ENCODE measurements at regions not wholly inside any gene's neighbourhood (a gene's known extent, or its start where the extent isn't known, plus 50 kb on each side); places are given as distances from the start of the nearest gene placed in this dataset.
"Not testable (repeated sequence)": the region's sequence is repeated elsewhere in the genome, so short reads cannot be mapped to it uniquely, and the experiment has no call there.

DNA sequence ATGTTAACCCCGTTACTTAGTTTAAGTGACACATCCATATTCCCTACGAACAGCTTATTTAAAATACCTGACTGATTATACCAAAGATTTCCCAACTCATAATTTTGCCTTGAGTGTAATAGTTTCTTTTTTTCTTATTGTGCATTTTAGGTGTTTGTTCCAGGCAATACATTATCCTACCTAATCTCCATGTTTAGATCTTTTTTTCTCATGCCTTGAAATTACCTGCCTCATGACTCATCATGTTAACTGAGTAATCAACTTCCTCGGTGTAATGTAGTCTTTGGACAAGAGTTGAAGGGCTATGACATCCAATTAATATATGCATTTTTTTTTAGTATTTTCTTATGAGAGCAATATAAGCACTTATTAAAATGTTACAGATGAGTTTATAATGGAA lies 228.7 kb upstream of the ANKRD50 start:
- Histone ChIP-seq H3K27ac (no peak overlapping the region), H3K4me3 (no peak overlapping the region), H3K4me1 (replicated peaks in 1 of 2) (no peaks in the 10 kb centered on the region)
- in situ Hi-C loops (cut with MboI; ENCODE audit: low pct_unique_long_range_greater_than_20kb in 2 of 9, low sequenced_read_pairs in 9 of 9, unreplicated experiment in 9 of 9), result no loop called here
- 4 to 100% (median 78%) methylated on average over 2 to 3 of the region's 3 CpGs for WGBS, 10 experiments
- ATAC-seq (replicated peaks in 6 of 8), result no peak

DNA sequence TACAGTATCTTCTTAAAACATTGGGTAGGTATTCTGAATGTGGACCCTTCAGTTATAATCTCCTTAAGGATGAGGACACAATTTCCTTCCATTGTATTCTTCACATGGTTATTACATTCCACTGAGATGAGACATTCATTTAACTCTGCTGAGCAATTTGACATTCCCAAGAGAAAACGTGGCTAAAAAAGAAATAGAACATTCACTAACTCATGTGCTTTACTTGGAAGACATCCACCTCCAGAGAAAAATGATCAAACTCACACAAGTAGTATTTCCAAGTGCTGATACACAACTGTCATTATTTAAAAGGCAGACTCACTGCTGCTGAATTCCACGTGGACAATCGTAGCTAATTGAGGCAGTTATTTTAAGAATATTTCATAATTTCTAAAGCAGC lies 227.9 kb upstream of the ANKRD50 start:
- Histone ChIP-seq H3K27ac (no peak overlapping the region), H3K4me1 (replicated peaks in 1 of 2) (peaks cover 0 to 2% of the 10 kb centered on the region in 2 donors), H3K4me3 (no peak overlapping the region)
- WGBS, 10 experiments, result 6 to 89% (median 62%) methylated on average over 1 to 3 of the region's 3 CpGs
- in situ Hi-C loops (cut with MboI; ENCODE audit: low pct_unique_long_range_greater_than_20kb in 2 of 9, low sequenced_read_pairs in 9 of 9, unreplicated experiment in 9 of 9), result no loop called here
- peak in 2 of 8 experiments; percentile 70 to 74 for ATAC-seq (replicated peaks in 6 of 8)

DNA sequence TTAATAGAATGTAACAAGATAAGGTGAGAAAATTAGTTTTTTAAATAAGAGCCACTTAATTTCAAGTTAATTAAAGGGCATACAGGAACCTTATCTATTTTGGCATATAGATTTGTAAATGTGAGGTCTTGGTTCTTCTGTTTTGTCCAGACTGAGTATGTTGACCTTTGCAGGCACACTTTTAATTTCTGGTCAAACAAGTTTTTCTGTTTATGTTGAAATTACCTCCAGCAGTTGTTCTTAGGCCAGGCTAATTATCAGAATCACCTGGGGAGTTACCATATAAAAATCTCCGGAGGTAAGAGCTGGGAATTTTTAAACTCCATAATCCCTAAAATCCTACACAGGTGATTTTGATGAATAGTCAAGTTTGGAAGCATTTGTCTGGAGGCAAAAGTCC lies 227.4 kb upstream of the ANKRD50 start:
- no peak for ATAC-seq (replicated peaks in 6 of 8)
- 71 to 100% (median 100%) methylated on average over 1 of the region's 1 CpG; no CpG with 5 or more reads in 1 of the 10 experiments for WGBS, 10 experiments
- in situ Hi-C loops (cut with MboI; ENCODE audit: low pct_unique_long_range_greater_than_20kb in 2 of 9, low sequenced_read_pairs in 9 of 9, unreplicated experiment in 9 of 9), result no loop called here
- Histone ChIP-seq H3K27ac (no peak overlapping the region), H3K4me3 (no peak overlapping the region), H3K4me1 (replicated peaks in 1 of 2) (peaks cover 0 to 7% of the 10 kb centered on the region in 2 donors)

DNA sequence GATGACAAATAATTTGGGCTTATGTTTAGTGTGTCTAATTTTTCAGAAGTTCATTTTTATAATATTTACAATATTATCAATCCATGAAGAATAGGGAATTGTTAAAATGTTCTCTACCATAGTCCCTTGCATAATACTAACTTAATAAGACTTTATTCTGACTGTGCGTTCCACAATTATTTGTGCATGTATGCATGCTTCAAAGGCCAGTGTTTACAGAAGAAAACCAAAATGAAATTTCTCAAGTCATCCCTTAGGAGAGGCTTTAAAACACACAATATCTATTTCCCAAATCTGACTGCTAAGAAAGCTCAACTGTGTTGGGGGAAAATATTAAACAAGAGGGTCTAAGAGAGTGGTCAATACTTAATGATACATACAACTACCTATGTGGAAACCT lies 226.3 kb upstream of the ANKRD50 start:
- H3K4me1 ChIP-seq (replicated peaks in 1 of 2), result peaks cover 0 to 11% of the 10 kb centered on the region in 2 donors
- in situ Hi-C loops (cut with MboI; ENCODE audit: low pct_unique_long_range_greater_than_20kb in 2 of 9, low sequenced_read_pairs in 9 of 9, unreplicated experiment in 9 of 9), result no loop called here
- no peak overlapping the region for H3K4me3 ChIP-seq
- H3K27ac ChIP-seq, result no peak overlapping the region
- 43 to 100% (median 94%) methylated on average over 1 of the region's 1 CpG; no CpG with 5 or more reads in 4 of the 10 experiments for WGBS, 10 experiments
- ATAC-seq (replicated peaks in 6 of 8), result no peak

DNA sequence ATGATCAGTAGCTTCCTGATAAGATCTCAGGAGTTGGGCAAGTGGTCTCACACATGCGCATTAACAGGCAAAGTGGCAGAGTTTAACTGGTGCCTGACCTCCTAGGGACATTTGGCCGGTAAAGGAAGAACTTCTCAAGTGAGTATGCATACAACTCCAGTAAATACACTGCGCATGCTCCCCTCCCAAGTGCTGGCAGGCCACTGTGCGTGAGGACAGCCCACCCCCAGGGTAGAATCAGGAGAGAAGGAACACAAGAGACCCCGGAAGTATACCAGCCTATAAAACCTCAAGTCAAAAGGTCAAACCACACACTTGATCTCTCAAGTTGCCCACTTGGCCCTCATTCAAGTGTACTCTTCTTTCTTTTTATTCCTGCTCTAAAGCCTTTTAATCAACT lies 225.5 kb upstream of the ANKRD50 start:
- H3K4me1 ChIP-seq (replicated peaks in 1 of 2), result peaks cover 0 to 11% of the 10 kb centered on the region in 2 donors
- in situ Hi-C loops (cut with MboI; ENCODE audit: low pct_unique_long_range_greater_than_20kb in 2 of 9, low sequenced_read_pairs in 9 of 9, unreplicated experiment in 9 of 9), result no loop called here
- 50 to 100% (median 80%) methylated on average over 1 to 3 of the region's 5 CpGs; no CpG with 5 or more reads in 3 of the 10 experiments for WGBS, 10 experiments
- no peak overlapping the region for H3K4me3 ChIP-seq
- no peak overlapping the region for H3K27ac ChIP-seq
- no peak for ATAC-seq (replicated peaks in 6 of 8)

DNA sequence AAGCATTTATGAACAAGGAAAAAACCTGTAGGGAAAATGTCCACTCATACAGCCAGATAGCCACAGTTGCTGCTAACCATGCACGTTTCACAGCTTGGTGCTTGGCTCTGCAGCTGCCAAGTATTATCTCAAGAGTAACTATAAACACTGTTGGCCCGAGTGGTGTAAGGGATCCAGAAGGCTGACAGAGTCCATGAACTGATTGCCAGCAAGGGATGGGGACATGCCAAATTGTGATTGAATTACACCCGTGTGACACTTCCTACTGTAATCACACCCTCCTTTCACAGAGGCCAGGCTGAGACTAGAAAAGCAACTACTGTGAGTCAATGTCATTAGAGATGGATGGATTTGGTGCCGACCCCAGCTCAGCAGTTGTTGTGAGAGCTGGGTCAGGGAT lies 223.9 kb upstream of the ANKRD50 start:
- Histone ChIP-seq H3K4me1 (replicated peaks in 1 of 2) (peaks cover 0 to 11% of the 10 kb centered on the region in 2 donors), H3K4me3 (no peak overlapping the region), H3K27ac (no peak overlapping the region)
- WGBS, 10 experiments, result 0 to 100% (median 42%) methylated on average over 1 to 4 of the region's 4 CpGs; no CpG with 5 or more reads in 1 of the 10 experiments
- peak in 5 of 8 experiments; percentile 15 to 81 (median 42) for ATAC-seq (replicated peaks in 6 of 8)
- in situ Hi-C loops (cut with MboI; ENCODE audit: low pct_unique_long_range_greater_than_20kb in 2 of 9, low sequenced_read_pairs in 9 of 9, unreplicated experiment in 9 of 9), result no loop called here

DNA sequence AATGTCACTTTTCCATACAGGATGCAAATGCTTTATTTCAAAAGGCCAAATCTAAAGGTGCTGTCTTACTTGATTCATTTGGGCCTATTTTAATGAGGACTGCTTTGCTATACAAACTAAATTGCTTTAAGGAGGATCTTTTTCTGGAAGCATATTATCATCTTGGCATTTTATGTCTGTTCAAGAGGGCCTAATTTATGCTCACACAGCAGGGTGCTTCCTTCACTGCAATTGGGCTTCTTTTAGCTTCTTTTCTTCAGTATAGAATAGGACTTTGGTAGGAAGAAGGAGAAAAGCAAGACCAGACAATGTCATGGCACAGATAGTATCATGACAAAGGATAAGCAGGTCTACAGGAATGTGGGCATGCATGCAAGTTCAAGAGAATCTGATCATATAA lies 222.4 kb upstream of the ANKRD50 start:
- in situ Hi-C loops (cut with MboI; ENCODE audit: low pct_unique_long_range_greater_than_20kb in 2 of 9, low sequenced_read_pairs in 9 of 9, unreplicated experiment in 9 of 9), result no loop called here
- Histone ChIP-seq H3K27ac (no peak overlapping the region), H3K4me1 (replicated peaks in 1 of 2) (peaks cover 0 to 11% of the 10 kb centered on the region in 2 donors), H3K4me3 (no peak overlapping the region)
- no peak for ATAC-seq (replicated peaks in 6 of 8)

DNA sequence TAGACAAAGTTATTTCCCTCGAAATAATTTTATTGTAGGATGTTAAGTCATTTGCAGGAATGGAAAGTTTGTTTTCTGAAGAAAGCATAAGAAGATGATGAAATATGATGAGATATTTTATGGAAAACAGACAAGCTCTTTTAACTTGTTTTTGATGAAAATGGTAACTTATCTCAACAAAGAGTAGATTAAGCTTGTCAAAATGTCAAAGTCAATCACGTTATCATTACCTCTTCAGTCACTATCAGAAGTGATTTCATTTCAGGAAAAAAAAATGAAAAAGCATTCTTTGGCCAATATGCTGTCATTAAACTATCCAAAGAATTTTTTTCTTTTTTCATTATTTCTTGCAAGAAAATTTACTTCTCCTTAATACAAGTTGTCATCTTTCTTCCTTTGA lies 221.0 kb upstream of the ANKRD50 start:
- WGBS, 10 experiments, result 47 to 96% (median 89%) methylated on average over 1 to 2 of the region's 2 CpGs; no CpG with 5 or more reads in 1 of the 10 experiments
- Histone ChIP-seq H3K4me3 (no peak overlapping the region), H3K27ac (no peak overlapping the region), H3K4me1 (replicated peaks in 1 of 2) (peaks cover 0 to 11% of the 10 kb centered on the region in 2 donors)
- in situ Hi-C loops (cut with MboI; ENCODE audit: low pct_unique_long_range_greater_than_20kb in 2 of 9, low sequenced_read_pairs in 9 of 9, unreplicated experiment in 9 of 9), result no loop called here
- ATAC-seq (replicated peaks in 6 of 8), result no peak

DNA sequence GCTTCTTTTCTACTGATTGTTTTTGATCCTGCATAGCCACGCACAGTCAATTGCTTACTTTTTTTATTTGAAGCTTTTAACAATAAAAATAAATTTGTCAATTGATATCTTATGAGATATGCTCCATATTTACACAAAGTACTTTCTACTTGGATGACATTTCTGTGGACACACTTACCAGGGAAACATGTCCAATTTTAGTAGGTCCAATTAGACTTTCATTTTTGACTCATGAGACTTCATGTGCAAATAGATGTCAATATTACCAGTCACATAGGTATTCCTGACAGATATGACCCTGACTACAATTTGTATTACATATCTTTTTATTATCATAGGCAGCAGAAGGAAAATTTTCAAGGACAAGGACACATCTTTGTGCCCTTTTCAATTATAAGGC lies 219.9 kb upstream of the ANKRD50 start:
- Histone ChIP-seq H3K4me1 (replicated peaks in 1 of 2) (peaks cover 0 to 11% of the 10 kb centered on the region in 2 donors), H3K4me3 (no peak overlapping the region), H3K27ac (no peak overlapping the region)
- 44 to 100% (median 93%) methylated on average over 1 of the region's 1 CpG; no CpG with 5 or more reads in 1 of the 10 experiments for WGBS, 10 experiments
- no peak for ATAC-seq (replicated peaks in 6 of 8)
- in situ Hi-C loops (cut with MboI; ENCODE audit: low pct_unique_long_range_greater_than_20kb in 2 of 9, low sequenced_read_pairs in 9 of 9, unreplicated experiment in 9 of 9), result no loop called here

DNA sequence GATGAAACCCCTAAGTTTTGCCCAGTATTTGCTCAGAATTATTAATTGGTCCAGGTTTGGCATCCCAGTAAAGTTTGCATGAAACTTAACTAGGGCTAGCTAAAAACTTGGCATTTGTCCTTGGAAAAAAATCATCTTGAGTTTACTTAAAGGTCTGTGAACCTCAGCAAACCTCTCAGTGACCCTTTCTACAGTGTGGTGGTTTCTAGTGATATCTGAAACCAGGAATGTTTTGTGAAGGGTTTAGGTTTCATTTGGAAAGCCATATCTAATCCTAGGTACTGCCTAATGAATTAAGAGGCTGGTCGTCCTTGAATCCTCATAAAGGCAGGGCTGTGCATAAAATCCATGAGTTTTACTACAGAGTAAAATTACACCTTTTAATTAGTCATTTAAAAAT lies 218.5 kb upstream of the ANKRD50 start:
- no peak overlapping the region for H3K4me3 ChIP-seq
- 56 to 83% (median 67%) methylated on average over 1 of the region's 1 CpG; no CpG with 5 or more reads in 2 of the 10 experiments for WGBS, 10 experiments
- ATAC-seq (replicated peaks in 6 of 8), result no peak
- in situ Hi-C loops (cut with MboI; ENCODE audit: low pct_unique_long_range_greater_than_20kb in 2 of 9, low sequenced_read_pairs in 9 of 9, unreplicated experiment in 9 of 9), result no loop called here
- peaks cover 0 to 11% of the 10 kb centered on the region in 2 donors for H3K4me1 ChIP-seq (replicated peaks in 1 of 2)
- H3K27ac ChIP-seq, result no peak overlapping the region

DNA sequence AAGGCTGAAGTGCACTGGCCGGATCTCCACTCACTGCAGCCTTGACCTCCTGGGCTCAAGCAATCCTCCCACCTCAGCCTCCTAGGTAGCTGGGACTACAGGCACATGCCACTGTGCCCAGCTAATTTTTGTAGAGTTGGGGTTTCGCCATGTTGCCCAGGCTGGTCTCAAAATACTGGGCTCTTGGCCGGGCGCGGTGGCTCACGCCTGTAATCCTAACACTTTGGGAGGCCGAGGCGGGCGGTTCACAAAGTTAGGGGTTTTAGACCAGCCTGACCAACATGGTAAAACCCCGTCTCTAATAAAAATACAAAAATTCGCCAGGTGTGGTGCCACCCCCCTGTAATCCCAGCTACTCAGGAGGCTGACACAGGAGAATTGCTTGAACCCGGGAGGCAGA lies 210.2 kb upstream of the ANKRD50 start:
- H3K4me3 ChIP-seq; H3K27ac ChIP-seq; H3K4me1 ChIP-seq (replicated peaks in 1 of 2); ATAC-seq (replicated peaks in 6 of 8): not testable (repeated sequence)
- 87 to 100% (median 92%) methylated on average over 2 to 10 of the region's 12 CpGs; no CpG with 5 or more reads in 6 of the 10 experiments for WGBS, 10 experiments
- in situ Hi-C loops (cut with MboI; ENCODE audit: low pct_unique_long_range_greater_than_20kb in 2 of 9, low sequenced_read_pairs in 9 of 9, unreplicated experiment in 9 of 9), result loop anchor here in 1 of 9 experiments (25.0 kb wide), 1 partner anchor 315 kb away; no protein-coding TSS in a partner anchor

DNA sequence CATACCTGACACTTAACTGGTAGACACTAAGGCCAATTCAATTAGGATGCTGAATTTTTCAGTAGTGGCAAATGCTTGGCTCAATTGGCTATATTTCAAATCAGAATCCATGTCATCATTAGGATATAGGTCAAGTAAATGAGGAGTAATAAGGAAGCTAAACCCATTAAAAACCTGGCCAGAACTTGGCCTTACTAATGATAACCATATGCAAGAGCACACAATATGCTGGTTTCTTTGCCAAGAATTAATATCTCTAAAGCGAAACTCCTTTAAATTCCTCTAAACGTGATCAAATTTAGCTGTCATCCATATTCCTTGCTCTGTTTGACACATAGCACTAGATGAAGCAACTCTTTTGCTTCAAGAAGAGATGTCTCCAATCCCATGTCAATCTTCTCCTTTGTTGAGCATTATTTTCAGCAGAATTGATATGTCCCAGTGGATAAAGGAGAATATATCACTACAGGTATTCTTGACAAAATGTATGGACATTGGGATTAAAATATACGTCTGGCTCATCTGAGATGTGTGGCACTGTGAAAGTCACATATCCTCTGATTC lies 206.1 kb upstream of the ANKRD50 start:
- in situ Hi-C loops (cut with MboI; ENCODE audit: low pct_unique_long_range_greater_than_20kb in 2 of 9, low sequenced_read_pairs in 9 of 9, unreplicated experiment in 9 of 9), result loop anchor here in 1 of 9 experiments (25.0 kb wide), 1 partner anchor 319 kb away; no protein-coding TSS in a partner anchor

DNA sequence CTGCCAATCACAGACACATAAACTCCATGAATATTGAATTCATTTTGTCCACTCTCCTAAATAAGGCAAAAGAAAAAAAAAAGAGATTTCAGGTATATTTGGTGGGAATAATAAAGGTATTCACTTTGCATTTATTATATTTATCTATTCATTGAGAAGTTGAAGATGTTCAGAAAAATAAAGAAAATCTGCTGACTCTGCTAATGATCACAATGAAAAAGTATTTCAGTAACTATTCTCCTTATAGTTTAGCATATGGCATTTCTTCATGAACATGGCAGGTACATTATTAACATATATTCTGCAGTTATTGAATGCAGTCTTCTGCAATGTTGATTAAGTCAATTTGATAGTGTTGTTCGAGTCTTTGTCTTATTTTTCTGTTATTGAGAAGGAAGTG lies 202.5 kb upstream of the ANKRD50 start:
- H3K4me3 ChIP-seq, result no peak overlapping the region
- no peak for ATAC-seq (replicated peaks in 6 of 8)
- 14 to 93% (median 64%) methylated on average over 1 of the region's 1 CpG; no CpG with 5 or more reads in 1 of the 10 experiments for WGBS, 10 experiments
- in situ Hi-C loops (cut with MboI; ENCODE audit: low pct_unique_long_range_greater_than_20kb in 2 of 9, low sequenced_read_pairs in 9 of 9, unreplicated experiment in 9 of 9), result loop anchor here in 1 of 9 experiments (25.0 kb wide), 1 partner anchor 322 kb away; no protein-coding TSS in a partner anchor
- H3K27ac ChIP-seq, result no peak overlapping the region
- no peaks in the 10 kb centered on the region for H3K4me1 ChIP-seq (replicated peaks in 1 of 2)

More for the DNA sequence above, 206.1 kb upstream of the ANKRD50 start:
- ATAC-seq (replicated peaks in 6 of 8), result no peak
- Histone ChIP-seq H3K27ac (no peak overlapping the region), H3K4me1 (replicated peaks in 1 of 2) (no peaks in the 10 kb centered on the region), H3K4me3 (no peak overlapping the region)
- WGBS, 10 experiments, result 31 to 100% (median 80%) methylated on average over 1 to 3 of the region's 3 CpGs; no CpG with 5 or more reads in 1 of the 10 experiments

DNA sequence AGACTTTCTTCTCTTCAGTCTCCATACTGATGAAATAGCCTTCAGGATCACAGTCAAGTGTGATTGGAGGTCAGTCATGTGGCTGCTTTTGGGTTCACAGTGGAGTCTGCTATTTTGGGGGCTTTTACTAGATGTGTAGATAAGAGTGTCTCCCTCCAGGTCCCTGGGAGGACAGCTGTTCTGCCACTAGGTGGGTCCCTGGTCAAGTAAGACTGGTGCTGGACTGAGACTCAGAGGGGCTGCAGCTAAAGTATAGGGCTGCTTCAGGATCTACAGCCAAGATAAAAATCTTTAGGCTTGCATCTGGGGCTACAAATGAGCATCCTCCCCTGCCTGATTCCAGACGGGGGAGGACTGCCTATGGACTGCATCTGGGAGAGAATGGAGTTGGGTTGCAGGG lies 200.7 kb upstream of the ANKRD50 start:
- 60% methylated on average over 1 of the region's 1 CpG; no CpG with 5 or more reads in 9 of the 10 experiments for WGBS, 10 experiments
- no peak for ATAC-seq (replicated peaks in 6 of 8)
- Histone ChIP-seq H3K4me3 (no peak overlapping the region), H3K27ac (no peak overlapping the region), H3K4me1 (replicated peaks in 1 of 2) (no peaks in the 10 kb centered on the region)
- in situ Hi-C loops (cut with MboI; ENCODE audit: low pct_unique_long_range_greater_than_20kb in 2 of 9, low sequenced_read_pairs in 9 of 9, unreplicated experiment in 9 of 9), result loop anchor here in 1 of 9 experiments (25.0 kb wide), 1 partner anchor 324 kb away; no protein-coding TSS in a partner anchor

Data from motor neuron (in vitro differentiated cells).